C1 segment of cervical spinal cord (tissue), 14 donors: ENCODE measurements at regions not wholly inside any gene's neighbourhood (a gene's known extent, or its start where the extent isn't known, plus 50 kb on each side); places are given as distances from the start of the nearest gene placed in this dataset.

Experiments used
- DNase-seq, 14 donors: peaks; one replicate each; lab custom pipeline; 2025; lab: John Stamatoyannopoulos, UW

- peak in 9 of 14 donors; percentile 4 to 52 (median 35) for DNase-seq
Observed at GRCh38 chr9:99690573-99690972, 131.1 kb upstream of the NR4A3 start.

- no peak for DNase-seq
Observed at GRCh38 chr9:99693888-99694287, 127.8 kb upstream of the NR4A3 start.

GRCh38 chr9:99694393-99694792 is 127.3 kb upstream of the NR4A3 start:
- DNase-seq: no peak

GRCh38 chr9:99699396-99699795 is 122.3 kb upstream of the NR4A3 start:
- no peak for DNase-seq

GRCh38 chr9:99712214-99712613 is 109.5 kb upstream of the NR4A3 start:
- DNase-seq: no peak

- DNase-seq: no peak
Observed at GRCh38 chr9:99713838-99714306, 107.8 kb upstream of the NR4A3 start.

- DNase-seq: no peak
Observed at GRCh38 chr9:99718631-99719030, 103.1 kb upstream of the NR4A3 start.

- DNase-seq: no peak
Observed at GRCh38 chr9:99720455-99721050, 101.1 kb upstream of the NR4A3 start.

- no peak for DNase-seq
Observed at GRCh38 chr9:99721898-99722297, 99.8 kb upstream of the NR4A3 start.

GRCh38 chr9:99722877-99723276 is 98.8 kb upstream of the NR4A3 start:
- DNase-seq: no peak

GRCh38 chr9:99724640-99725039 is 97.0 kb upstream of the NR4A3 start:
- DNase-seq: no peak

- no peak for DNase-seq
Observed at GRCh38 chr9:99725852-99726251, 95.8 kb upstream of the NR4A3 start.

- no peak for DNase-seq
Observed at GRCh38 chr9:99726758-99727157, 94.9 kb upstream of the NR4A3 start.

- DNase-seq: no peak
Observed at GRCh38 chr9:99730062-99730461, 91.6 kb upstream of the NR4A3 start.

- no peak for DNase-seq
Observed at GRCh38 chr9:99731950-99732349, 89.7 kb upstream of the NR4A3 start.

GRCh38 chr9:99732715-99733114 is 89.0 kb upstream of the NR4A3 start:
- no peak for DNase-seq

GRCh38 chr9:99735041-99735440 is 86.6 kb upstream of the NR4A3 start:
- DNase-seq: no peak

- no peak for DNase-seq
Observed at GRCh38 chr9:99736291-99736690, 85.4 kb upstream of the NR4A3 start.

- DNase-seq: no peak
Observed at GRCh38 chr9:99737649-99738048, 84.0 kb upstream of the NR4A3 start.

- no peak for DNase-seq
Observed at GRCh38 chr9:99743006-99743405, 78.7 kb upstream of the NR4A3 start.

- no peak for DNase-seq
Observed at GRCh38 chr9:99743455-99743854, 78.2 kb upstream of the NR4A3 start.

GRCh38 chr9:99744132-99744531 is 77.6 kb upstream of the NR4A3 start:
- DNase-seq: no peak

GRCh38 chr9:99745085-99745484 is 76.6 kb upstream of the NR4A3 start:
- DNase-seq: no peak

GRCh38 chr9:99746406-99746805 is 75.3 kb upstream of the NR4A3 start:
- no peak for DNase-seq
